HG02943 (cell line): ENCODE measurements at regions not wholly inside any gene's neighbourhood (a gene's known extent, or its start where the extent isn't known, plus 50 kb on each side); places are given as distances from the start of the nearest gene placed in this dataset.

ENCODE experiments used
- ATAC-seq: cut with Tn5 transposase; IDR thresholded peaks from one replicate; pipeline ENCODE4 v1.9.1; 2021; ENCODE audit warnings: mild to moderate bottlenecking, low read depth, moderate library complexity; ENCODE audit not compliant: unreplicated experiment

- ATAC-seq = no peak
Observed at GRCh38 chr13:78370231-78370630, 233.1 kb downstream of the POU4F1 start.

GRCh38 chr13:78364711-78365110 is 238.6 kb downstream of the POU4F1 start:
- ATAC-seq = no peak

- ATAC-seq = no peak
Observed at GRCh38 chr13:78341032-78341431, 262.3 kb downstream of the POU4F1 start.

- no peak for ATAC-seq
Observed at GRCh38 chr13:78339927-78340326, 263.4 kb downstream of the POU4F1 start.

GRCh38 chr13:78334059-78334458 is 269.3 kb downstream of the POU4F1 start:
- ATAC-seq = no peak

- no peak for ATAC-seq
Observed at GRCh38 chr13:78326633-78327032, 276.7 kb downstream of the POU4F1 start.

GRCh38 chr13:78325585-78325984 is 277.8 kb downstream of the POU4F1 start:
- ATAC-seq = no peak

- no peak for ATAC-seq
Observed at GRCh38 chr13:78323848-78324247, 279.5 kb downstream of the POU4F1 start.

GRCh38 chr13:78323040-78323439 is 280.3 kb downstream of the POU4F1 start:
- ATAC-seq = no peak

GRCh38 chr13:78319101-78319627 is 284.2 kb downstream of the POU4F1 start:
- ATAC-seq = no peak

- no peak for ATAC-seq
Observed at GRCh38 chr13:78317030-78317429, 286.3 kb downstream of the POU4F1 start.

GRCh38 chr13:78309497-78310180 is 293.7 kb downstream of the POU4F1 start:
- peak; percentile 88 for ATAC-seq

GRCh38 chr13:78306519-78307206 is 296.7 kb downstream of the POU4F1 start:
- ATAC-seq = no peak

- ATAC-seq = no peak
Observed at GRCh38 chr13:78305171-78305570, 298.2 kb downstream of the POU4F1 start.

- no peak for ATAC-seq
Observed at GRCh38 chr13:78299832-78300623, 303.3 kb downstream of the POU4F1 start.

GRCh38 chr13:78298657-78299056 is 304.7 kb downstream of the POU4F1 start:
- no peak for ATAC-seq

GRCh38 chr13:78286748-78287147 is 316.6 kb downstream of the POU4F1 start:
- ATAC-seq = no peak

- no peak for ATAC-seq
Observed at GRCh38 chr13:78265098-78265497, 338.3 kb downstream of the POU4F1 start.

- no peak for ATAC-seq
Observed at GRCh38 chr13:78258304-78258703, 339.7 kb upstream of the EDNRB start.

GRCh38 chr13:78256484-78256883 is 337.9 kb upstream of the EDNRB start:
- ATAC-seq = no peak

GRCh38 chr13:78254113-78254512 is 335.5 kb upstream of the EDNRB start:
- ATAC-seq = no peak
